HEK293 (cell line): ENCODE measurements at regions not wholly inside any gene's neighbourhood (a gene's known extent, or its start where the extent isn't known, plus 50 kb on each side); places are given as distances from the start of the nearest gene placed in this dataset.

Experiments used
- CTCF ChIA-PET: fragments of 350-600 bp; formaldehyde crosslinking; extraction: SDS; loops from one replicate; lab custom pipeline; 2021; ENCODE audit warnings: antibody characterized with exemption; lab: Yijun Ruan, JAX
- POLR2A ChIA-PET: fragments of 300-600 bp; formaldehyde crosslinking; extraction: SDS; loops from one replicate; lab custom pipeline; 2020; ENCODE audit warnings: antibody characterized with exemption, inconsistent platforms; lab: Yijun Ruan, JAX
- H3K27ac ChIP-seq: fragments of 200-500 bp; sonication (Bioruptor generic); 2 replicates; pipeline ENCODE4 v1.5.1; 2014; ENCODE audit warnings: low read depth, low read length, control low read depth, inconsistent platforms; ENCODE audit errors: extremely low read depth
- H3K36me3 ChIP-seq, 2 experiments: fragments of 200-500 bp in 1 of 2; sonication (Bioruptor generic) in 1 of 2; 1 replicate in 1 of 2; 2 replicates in 1 of 2; pipeline ENCODE4 v1.5.1; 2014 to 2017; ENCODE audit warnings: inconsistent platforms in 2 of 2, low read length in 2 of 2; ENCODE audit not compliant: control insufficient read depth in 2 of 2, insufficient read depth in 1 of 2
- H3K4me1 ChIP-seq: fragments of 200-500 bp; sonication (Bioruptor generic); 2 replicates; pipeline ENCODE4 v1.5.1; 2014; ENCODE audit warnings: mild to moderate bottlenecking, low read length, inconsistent platforms; ENCODE audit not compliant: control insufficient read depth, insufficient read depth
- H3K4me3 ChIP-seq: 2 replicates; pipeline ENCODE4 v1.5.1; 2011; ENCODE audit warnings: low read depth, mild to moderate bottlenecking, control low read depth, low read length, moderate library complexity
- H3K9me3 ChIP-seq: fragments of 200-500 bp; sonication (Bioruptor generic); 2 replicates; pipeline ENCODE4 v1.5.1; 2014; ENCODE audit warnings: low read depth, low read length, inconsistent platforms; ENCODE audit not compliant: control insufficient read depth, insufficient read depth
- KLF1 ChIP-seq: fragments of 450-650 bp; formaldehyde crosslinking; IDR thresholded peaks from 2 replicates; pipeline ENCODE4 v1.5.1; 2016; ENCODE audit warnings: missing biosample characterization, missing genetic modification characterization
- KLF7 ChIP-seq: fragments of 450-650 bp; formaldehyde crosslinking; IDR thresholded peaks from 2 replicates; pipeline ENCODE4 v1.5.1; 2016; ENCODE audit warnings: missing biosample characterization, missing genetic modification characterization, borderline replicate concordance
- KLF9 ChIP-seq: fragments of 450-650 bp; formaldehyde crosslinking; IDR thresholded peaks from 2 replicates; pipeline ENCODE4 v1.5.1; 2016; ENCODE audit warnings: missing biosample characterization, missing genetic modification characterization, low read depth
- MEIS1 ChIP-seq: sonication (generic); formaldehyde crosslinking; IDR thresholded peaks from 2 replicates; pipeline ENCODE4 v1.8.1; 2022; ENCODE audit warnings: missing genetic modification reagents, mild to moderate bottlenecking, borderline replicate concordance
- OVOL3 ChIP-seq: fragments of 450-650 bp; formaldehyde crosslinking; IDR thresholded peaks from 2 replicates; pipeline ENCODE4 v1.5.1; 2016; ENCODE audit warnings: missing biosample characterization, missing genetic modification characterization
- REST ChIP-seq: fragments of 450-650 bp; formaldehyde crosslinking; IDR thresholded peaks from 2 replicates; pipeline ENCODE4 v1.5.1; 2016; ENCODE audit warnings: missing biosample characterization, missing genetic modification characterization
- SALL2 ChIP-seq: fragments of 450-650 bp; formaldehyde crosslinking; IDR thresholded peaks from 2 replicates; pipeline ENCODE4 v1.5.0; 2017; ENCODE audit warnings: missing biosample characterization, mild to moderate bottlenecking, missing genetic modification characterization, borderline replicate concordance
- WT1 ChIP-seq: fragments of 450-650 bp; formaldehyde crosslinking; IDR thresholded peaks from 2 replicates; pipeline ENCODE4 v1.5.1; 2016; ENCODE audit warnings: missing biosample characterization, missing genetic modification characterization
- ZNF155 ChIP-seq: fragments of 450-650 bp; formaldehyde crosslinking; IDR thresholded peaks from 2 replicates; pipeline ENCODE4 v1.5.1; 2016; ENCODE audit warnings: missing biosample characterization, missing genetic modification characterization
- ZNF175 ChIP-seq: fragments of 450-650 bp; formaldehyde crosslinking; IDR thresholded peaks from 2 replicates; pipeline ENCODE4 v1.5.1; 2016; ENCODE audit warnings: missing biosample characterization, missing genetic modification characterization
- ZNF23 ChIP-seq: fragments of 450-650 bp; formaldehyde crosslinking; IDR thresholded peaks from 2 replicates; pipeline ENCODE4 v1.5.1; 2016; ENCODE audit warnings: missing biosample characterization, missing genetic modification characterization, borderline replicate concordance
- ZNF335 ChIP-seq: fragments of 450-650 bp; formaldehyde crosslinking; conservative IDR thresholded peaks from 2 replicates; pipeline ENCODE4 v1.5.1; 2016; ENCODE audit warnings: missing biosample characterization, missing genetic modification characterization
- ZNF423 ChIP-seq: fragments of 450-650 bp; formaldehyde crosslinking; IDR thresholded peaks from 2 replicates; pipeline ENCODE4 v1.5.1; 2016; ENCODE audit warnings: missing biosample characterization, missing genetic modification characterization
- ZNF433 ChIP-seq: fragments of 450-650 bp; formaldehyde crosslinking; IDR thresholded peaks from 2 replicates; pipeline ENCODE4 v1.5.1; 2016; ENCODE audit warnings: missing biosample characterization, missing genetic modification characterization, low read depth
- ZNF529 ChIP-seq: fragments of 450-650 bp; formaldehyde crosslinking; IDR thresholded peaks from 2 replicates; pipeline ENCODE4 v1.5.1; 2017; ENCODE audit warnings: missing genetic modification characterization, missing biosample characterization; ENCODE audit not compliant: insufficient replicate concordance
- ZNF544 ChIP-seq: fragments of 450-650 bp; formaldehyde crosslinking; IDR thresholded peaks from 2 replicates; pipeline ENCODE4 v1.5.0; 2017; ENCODE audit warnings: missing biosample characterization, missing genetic modification characterization
- ZNF571 ChIP-seq: fragments of 450-650 bp; formaldehyde crosslinking; IDR thresholded peaks from 2 replicates; pipeline ENCODE4 v1.5.0; 2017; ENCODE audit warnings: missing biosample characterization, missing genetic modification characterization
- ZSCAN16 ChIP-seq: fragments of 450-650 bp; formaldehyde crosslinking; IDR thresholded peaks from 2 replicates; pipeline ENCODE4 v1.5.1; 2016; ENCODE audit warnings: missing biosample characterization, missing genetic modification characterization
- ZSCAN4 ChIP-seq: fragments of 450-650 bp; formaldehyde crosslinking; IDR thresholded peaks from 2 replicates; pipeline ENCODE4 v1.5.1; 2017; ENCODE audit warnings: missing biosample characterization, missing genetic modification characterization

GRCh38 chr3:146845361-146845760, 240.2 kb upstream of the PLSCR5 start:
- Histone ChIP-seq H3K36me3 (no peaks in the 10 kb centered on the region), H3K4me1 (no peaks in the 10 kb centered on the region), H3K9me3 (no peaks in the 10 kb centered on the region), H3K4me3 (no peak overlapping the region), H3K27ac (no peak overlapping the region)
- ChIA-PET CTCF (no interaction called here), POLR2A (interaction anchor here (0.6 kb wide), 1 partner anchor 67 kb away, joined by 3 read pairs; no protein-coding TSS in a partner anchor)
- TF ChIP-seq KLF9 (tag by site-specific recombination) (no peak), ZNF529 (no peak), MEIS1 (CRISPR knock-in tag) (no peak), ZNF335 (no peak), ZSCAN4 (tag by site-specific recombination) (no peak), ZNF433 (tag by site-specific recombination) (no peak), ZNF175 (tag by site-specific recombination) (no peak), ZNF571 (tag by site-specific recombination) (no peak), KLF1 (tag by site-specific recombination) (no peak), ZNF423 (no peak), OVOL3 (no peak), KLF7 (tag by site-specific recombination) (no peak)

DNA sequence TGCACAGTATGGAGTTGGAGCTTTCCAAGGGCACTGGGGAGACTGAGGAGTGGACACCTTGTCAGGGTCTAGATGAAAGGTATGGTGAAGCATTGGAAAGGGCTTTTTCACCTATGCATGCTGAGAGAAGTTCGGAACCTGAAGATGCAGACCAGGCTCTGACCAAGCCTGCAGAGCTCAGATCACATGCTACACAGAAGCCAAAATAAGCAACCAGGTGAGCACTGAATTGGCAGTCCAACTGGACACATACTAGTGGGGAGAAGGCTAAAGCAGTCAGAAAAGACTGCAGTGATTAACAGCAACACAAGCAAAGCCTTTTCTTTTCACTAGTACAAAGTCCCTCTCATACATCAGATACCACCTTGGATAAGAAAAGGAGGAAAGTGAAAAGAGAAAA, 238.3 kb upstream of the PLSCR5 start:
- no peaks in the 10 kb centered on the region for H3K9me3 ChIP-seq
- no peak overlapping the region for H3K27ac ChIP-seq
- TF ChIP-seq SALL2 (tag by site-specific recombination) (no peak), WT1 (tag by site-specific recombination) (no peak), REST (tag by site-specific recombination) (no peak), ZNF155 (tag by site-specific recombination) (no peak), ZNF175 (tag by site-specific recombination) (no peak), ZNF23 (tag by site-specific recombination) (no peak), ZNF544 (tag by site-specific recombination) (no peak), ZSCAN16 (tag by site-specific recombination) (no peak)
- no peak overlapping the region for H3K4me3 ChIP-seq
- no peaks in the 10 kb centered on the region for H3K36me3 ChIP-seq
- no peaks in the 10 kb centered on the region for H3K4me1 ChIP-seq
- ChIA-PET CTCF (interaction anchor here (0.7 kb wide), 1 partner anchor 13 kb away, joined by 3 read pairs; no protein-coding TSS in a partner anchor), POLR2A (no interaction called here)
